ENCODE measurements at regions not wholly inside any gene's neighbourhood (a gene's known extent, or its start where the extent isn't known, plus 50 kb on each side); places are given as distances from the start of the nearest gene placed in this dataset.
A peak's percentile ranks its signal among the peaks of the same experiment; 100 is the strongest.

DNA sequence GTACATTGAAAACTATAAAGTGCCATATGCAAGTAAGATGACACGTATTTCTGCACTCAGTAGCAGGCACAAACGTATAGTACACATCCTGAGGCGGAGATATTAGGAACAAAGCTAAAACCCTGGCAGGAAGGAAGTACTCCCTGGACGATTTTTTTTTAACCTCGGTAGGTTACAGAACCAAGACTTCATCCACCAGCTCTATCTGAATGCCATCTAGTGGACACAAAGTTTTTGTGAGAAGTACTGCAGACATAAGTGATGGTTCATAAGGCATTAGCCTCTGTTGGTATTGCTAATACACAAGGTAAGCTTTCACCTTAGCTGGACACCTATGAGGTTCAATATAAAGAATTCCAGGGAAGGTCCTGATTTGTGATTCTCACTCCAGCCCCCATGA lies 83.0 kb upstream of the CCDC196 start:
- Histone ChIP-seq H4K20me1 (ENCODE audit: insufficient read depth, low read length) (no peaks in the 10 kb centered on the region), H3K4me3 (ENCODE audit: low read length) (no peak overlapping the region), H3K36me3 (replicated peaks; ENCODE audit: insufficient read depth, low read length) (no peaks in the 10 kb centered on the region), H3K4me2 (ENCODE audit: low read depth, low read length) (peak overlapping the region; percentile 27; the same call in 1 of the 2 replicates), H3K9me2 (replicated peaks; ENCODE audit: insufficient read depth, low read length) (no peaks in the 10 kb centered on the region), H3K9me3 (replicated peaks; ENCODE audit: insufficient read depth, low read length) (no peaks in the 10 kb centered on the region), H3K9ac (ENCODE audit: low read length) (no peak overlapping the region), H3K27ac (ENCODE audit: low read length) (no peak overlapping the region), H2AFZ (ENCODE audit: low read length) (no peak overlapping the region), H3K79me2 (ENCODE audit: low read length) (no peaks in the 10 kb centered on the region), H3K27me3 (replicated peaks; ENCODE audit: insufficient read depth, low read length) (no peaks in the 10 kb centered on the region), H3F3A (ENCODE audit: insufficient read depth, low read length) (no peaks in the 10 kb centered on the region), H3K4me1 (ENCODE audit: low read length) (no peaks in the 10 kb centered on the region)
- DNase-seq, result peak; percentile 45
- TF ChIP-seq EZH2phosphoT487 (IDR thresholded peaks at IDR 0.05; ENCODE audit: low read length) (no peak), EZH2 (optimal IDR thresholded peaks at IDR 0.05; ENCODE audit: low read depth, low read length) (no peak)
- TF ChIP-seq, protein P1, sequence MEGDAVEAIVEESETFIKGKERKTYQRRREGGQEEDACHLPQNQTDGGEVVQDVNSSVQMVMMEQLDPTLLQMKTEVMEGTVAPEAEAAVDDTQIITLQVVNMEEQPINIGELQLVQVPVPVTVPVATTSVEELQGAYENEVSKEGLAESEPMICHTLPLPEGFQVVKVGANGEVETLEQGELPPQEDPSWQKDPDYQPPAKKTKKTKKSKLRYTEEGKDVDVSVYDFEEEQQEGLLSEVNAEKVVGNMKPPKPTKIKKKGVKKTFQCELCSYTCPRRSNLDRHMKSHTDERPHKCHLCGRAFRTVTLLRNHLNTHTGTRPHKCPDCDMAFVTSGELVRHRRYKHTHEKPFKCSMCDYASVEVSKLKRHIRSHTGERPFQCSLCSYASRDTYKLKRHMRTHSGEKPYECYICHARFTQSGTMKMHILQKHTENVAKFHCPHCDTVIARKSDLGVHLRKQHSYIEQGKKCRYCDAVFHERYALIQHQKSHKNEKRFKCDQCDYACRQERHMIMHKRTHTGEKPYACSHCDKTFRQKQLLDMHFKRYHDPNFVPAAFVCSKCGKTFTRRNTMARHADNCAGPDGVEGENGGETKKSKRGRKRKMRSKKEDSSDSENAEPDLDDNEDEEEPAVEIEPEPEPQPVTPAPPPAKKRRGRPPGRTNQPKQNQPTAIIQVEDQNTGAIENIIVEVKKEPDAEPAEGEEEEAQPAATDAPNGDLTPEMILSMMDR (IDR thresholded peaks at IDR 0.05; ENCODE audit: low read length), result peak; percentile 45

DNA sequence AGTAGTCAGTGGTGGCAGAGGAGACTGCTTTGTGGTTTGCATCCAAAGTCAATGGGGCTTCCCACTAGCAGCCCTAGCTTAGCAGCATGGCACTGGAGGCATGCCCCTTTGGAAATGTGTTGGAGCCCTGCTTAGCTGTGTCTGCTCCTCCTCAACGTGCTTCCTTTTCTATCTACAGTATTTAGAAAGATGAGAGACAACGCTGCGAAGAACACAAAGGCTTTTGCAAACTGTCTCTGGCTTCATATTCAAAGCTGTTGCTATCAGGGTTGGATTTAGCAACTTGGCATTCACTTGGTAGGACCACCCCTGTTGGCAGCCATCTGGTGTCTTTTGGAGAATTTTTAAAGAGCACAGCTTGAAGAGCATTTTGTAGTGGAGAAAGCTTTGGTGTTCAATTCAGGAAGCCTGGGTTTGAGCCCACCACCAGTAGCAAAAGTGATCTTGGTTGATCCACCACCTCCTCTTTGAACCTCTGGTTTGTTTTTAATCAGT lies 82.1 kb upstream of the CCDC196 start:
- no peak overlapping the region for H3K4me2 ChIP-seq (ENCODE audit: low read depth, low read length)
- TF ChIP-seq, protein P1 (IDR thresholded peaks at IDR 0.05; ENCODE audit: low read length), result no peak
- no peak for TF ChIP-seq EZH2phosphoT487 (IDR thresholded peaks at IDR 0.05; ENCODE audit: low read length)
- TF ChIP-seq EZH2 (optimal IDR thresholded peaks at IDR 0.05; ENCODE audit: low read depth, low read length), result no peak
- no peaks in the 10 kb centered on the region for H3F3A ChIP-seq (ENCODE audit: insufficient read depth, low read length)
- no peak overlapping the region for H3K9ac ChIP-seq (ENCODE audit: low read length)
- no peaks in the 10 kb centered on the region for H3K9me3 ChIP-seq (replicated peaks; ENCODE audit: insufficient read depth, low read length)
- H3K79me2 ChIP-seq (ENCODE audit: low read length), result no peaks in the 10 kb centered on the region
- no peaks in the 10 kb centered on the region for H3K36me3 ChIP-seq (replicated peaks; ENCODE audit: insufficient read depth, low read length)
- H3K27ac ChIP-seq (ENCODE audit: low read length), result no peak overlapping the region
- no peak for DNase-seq
- H2AFZ ChIP-seq (ENCODE audit: low read length), result no peak overlapping the region
- no peak overlapping the region for H3K4me3 ChIP-seq (ENCODE audit: low read length)
- H3K4me1 ChIP-seq (ENCODE audit: low read length), result no peaks in the 10 kb centered on the region
- no peaks in the 10 kb centered on the region for H3K27me3 ChIP-seq (replicated peaks; ENCODE audit: insufficient read depth, low read length)
- H3K9me2 ChIP-seq (replicated peaks; ENCODE audit: insufficient read depth, low read length), result no peaks in the 10 kb centered on the region
- no peaks in the 10 kb centered on the region for H4K20me1 ChIP-seq (ENCODE audit: insufficient read depth, low read length)

DNA sequence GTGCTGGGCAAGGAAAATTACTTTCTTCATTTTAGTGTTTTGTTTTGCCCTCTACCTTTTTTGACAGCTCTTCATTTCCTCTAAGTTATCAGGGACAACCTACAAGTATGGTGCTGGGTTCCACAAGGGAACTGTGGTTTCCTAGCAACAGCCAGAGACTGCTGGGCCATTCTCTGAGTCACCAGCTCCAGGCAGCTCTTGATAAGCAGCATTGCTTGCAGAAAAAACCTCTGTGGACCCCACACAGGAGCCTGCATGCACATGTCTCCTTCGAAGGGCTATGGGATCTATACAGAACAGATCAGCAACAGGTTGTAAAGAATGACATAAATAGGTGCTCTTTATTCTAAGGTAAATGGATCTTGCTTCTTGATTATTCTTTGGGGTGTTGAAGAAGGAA lies 81.0 kb upstream of the CCDC196 start:
- no peaks in the 10 kb centered on the region for H4K20me1 ChIP-seq (ENCODE audit: insufficient read depth, low read length)
- DNase-seq, result no peak
- no peaks in the 10 kb centered on the region for H3K36me3 ChIP-seq (replicated peaks; ENCODE audit: insufficient read depth, low read length)
- H3F3A ChIP-seq (ENCODE audit: insufficient read depth, low read length), result no peaks in the 10 kb centered on the region
- H3K4me1 ChIP-seq (ENCODE audit: low read length), result no peaks in the 10 kb centered on the region
- H3K9me3 ChIP-seq (replicated peaks; ENCODE audit: insufficient read depth, low read length), result no peaks in the 10 kb centered on the region
- no peak for TF ChIP-seq EZH2 (optimal IDR thresholded peaks at IDR 0.05; ENCODE audit: low read depth, low read length)
- TF ChIP-seq, protein P1 (IDR thresholded peaks at IDR 0.05; ENCODE audit: low read length), result no peak
- TF ChIP-seq EZH2phosphoT487 (IDR thresholded peaks at IDR 0.05; ENCODE audit: low read length), result no peak
- H3K79me2 ChIP-seq (ENCODE audit: low read length), result no peaks in the 10 kb centered on the region
- H3K9me2 ChIP-seq (replicated peaks; ENCODE audit: insufficient read depth, low read length), result no peaks in the 10 kb centered on the region
- H3K4me3 ChIP-seq (ENCODE audit: low read length), result no peak overlapping the region
- no peak overlapping the region for H3K4me2 ChIP-seq (ENCODE audit: low read depth, low read length)
- no peaks in the 10 kb centered on the region for H3K27me3 ChIP-seq (replicated peaks; ENCODE audit: insufficient read depth, low read length)
- no peak overlapping the region for H2AFZ ChIP-seq (ENCODE audit: low read length)
- no peak overlapping the region for H3K27ac ChIP-seq (ENCODE audit: low read length)
- H3K9ac ChIP-seq (ENCODE audit: low read length), result no peak overlapping the region
